Hepatocyte (in vitro differentiated cells): ENCODE measurements at regions not wholly inside any gene's neighbourhood (a gene's known extent, or its start where the extent isn't known, plus 50 kb on each side); places are given as distances from the start of the nearest gene placed in this dataset.

Experiments
- EZH2 ChIP-seq: fragments of 200-600 bp; sonication (generic); IDR thresholded peaks from 2 replicates; pipeline ENCODE4 v1.6.1; 2016; ENCODE audit warnings: antibody characterized with exemption, mild to moderate bottlenecking, borderline replicate concordance
- EZH2phosphoT487 ChIP-seq: fragments of 200-600 bp; sonication (generic); IDR thresholded peaks from one replicate; pipeline ENCODE4 v1.6.1; 2018; ENCODE audit warnings: antibody characterized with exemption, mild to moderate bottlenecking, low read depth, moderate library complexity; ENCODE audit not compliant: unreplicated experiment, severe bottlenecking
- TF ChIP-seq, protein P1 (sequence below): fragments of 200-600 bp; sonication (generic); IDR thresholded peaks from 2 replicates; pipeline ENCODE4 v1.5.1; 2016; ENCODE audit warnings: antibody characterized with exemption, mild to moderate bottlenecking; ENCODE audit not compliant: poor library complexity

DNA sequence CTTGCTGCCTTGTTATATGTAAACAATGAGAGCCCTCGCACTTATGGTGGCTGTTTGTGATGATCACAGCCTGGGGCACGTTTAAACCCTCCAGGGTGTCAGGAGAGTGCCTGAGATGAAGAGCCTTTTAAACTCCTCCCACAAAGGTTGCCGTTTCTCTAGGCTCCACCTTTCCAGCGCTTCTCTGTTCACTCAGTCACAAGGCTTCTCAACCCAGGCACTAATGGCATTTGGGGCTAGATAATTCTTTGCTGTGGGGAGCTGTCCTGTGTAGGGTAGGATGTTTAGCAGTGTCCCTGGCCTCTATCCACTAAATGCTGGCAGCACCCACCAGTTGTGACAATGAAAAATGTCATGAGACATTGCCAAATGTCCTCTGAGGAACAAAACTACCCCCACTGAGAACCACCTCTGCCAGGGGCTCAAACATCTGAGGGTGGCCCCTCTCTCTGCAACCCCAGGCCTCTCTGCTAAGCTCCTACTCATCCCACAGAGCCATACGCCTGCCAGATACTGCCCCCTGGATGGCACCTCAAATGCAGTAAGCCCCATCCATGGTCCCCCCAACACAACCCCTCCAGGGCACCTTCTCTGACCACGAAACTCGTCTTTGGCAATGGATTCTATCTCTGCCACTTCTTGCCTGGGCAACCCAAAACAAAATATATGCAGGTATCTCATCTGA is 144.3 kb upstream of the ZMIZ1 start:
- TF ChIP-seq, protein P1, sequence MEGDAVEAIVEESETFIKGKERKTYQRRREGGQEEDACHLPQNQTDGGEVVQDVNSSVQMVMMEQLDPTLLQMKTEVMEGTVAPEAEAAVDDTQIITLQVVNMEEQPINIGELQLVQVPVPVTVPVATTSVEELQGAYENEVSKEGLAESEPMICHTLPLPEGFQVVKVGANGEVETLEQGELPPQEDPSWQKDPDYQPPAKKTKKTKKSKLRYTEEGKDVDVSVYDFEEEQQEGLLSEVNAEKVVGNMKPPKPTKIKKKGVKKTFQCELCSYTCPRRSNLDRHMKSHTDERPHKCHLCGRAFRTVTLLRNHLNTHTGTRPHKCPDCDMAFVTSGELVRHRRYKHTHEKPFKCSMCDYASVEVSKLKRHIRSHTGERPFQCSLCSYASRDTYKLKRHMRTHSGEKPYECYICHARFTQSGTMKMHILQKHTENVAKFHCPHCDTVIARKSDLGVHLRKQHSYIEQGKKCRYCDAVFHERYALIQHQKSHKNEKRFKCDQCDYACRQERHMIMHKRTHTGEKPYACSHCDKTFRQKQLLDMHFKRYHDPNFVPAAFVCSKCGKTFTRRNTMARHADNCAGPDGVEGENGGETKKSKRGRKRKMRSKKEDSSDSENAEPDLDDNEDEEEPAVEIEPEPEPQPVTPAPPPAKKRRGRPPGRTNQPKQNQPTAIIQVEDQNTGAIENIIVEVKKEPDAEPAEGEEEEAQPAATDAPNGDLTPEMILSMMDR = no peak
- TF ChIP-seq EZH2phosphoT487 = no peak
- no peak for TF ChIP-seq EZH2
